ENCODE measurements at regions not wholly inside any gene's neighbourhood (a gene's known extent, or its start where the extent isn't known, plus 50 kb on each side); places are given as distances from the start of the nearest gene placed in this dataset.
A peak's percentile ranks its signal among the peaks of the same experiment; 100 is the strongest.

DNA sequence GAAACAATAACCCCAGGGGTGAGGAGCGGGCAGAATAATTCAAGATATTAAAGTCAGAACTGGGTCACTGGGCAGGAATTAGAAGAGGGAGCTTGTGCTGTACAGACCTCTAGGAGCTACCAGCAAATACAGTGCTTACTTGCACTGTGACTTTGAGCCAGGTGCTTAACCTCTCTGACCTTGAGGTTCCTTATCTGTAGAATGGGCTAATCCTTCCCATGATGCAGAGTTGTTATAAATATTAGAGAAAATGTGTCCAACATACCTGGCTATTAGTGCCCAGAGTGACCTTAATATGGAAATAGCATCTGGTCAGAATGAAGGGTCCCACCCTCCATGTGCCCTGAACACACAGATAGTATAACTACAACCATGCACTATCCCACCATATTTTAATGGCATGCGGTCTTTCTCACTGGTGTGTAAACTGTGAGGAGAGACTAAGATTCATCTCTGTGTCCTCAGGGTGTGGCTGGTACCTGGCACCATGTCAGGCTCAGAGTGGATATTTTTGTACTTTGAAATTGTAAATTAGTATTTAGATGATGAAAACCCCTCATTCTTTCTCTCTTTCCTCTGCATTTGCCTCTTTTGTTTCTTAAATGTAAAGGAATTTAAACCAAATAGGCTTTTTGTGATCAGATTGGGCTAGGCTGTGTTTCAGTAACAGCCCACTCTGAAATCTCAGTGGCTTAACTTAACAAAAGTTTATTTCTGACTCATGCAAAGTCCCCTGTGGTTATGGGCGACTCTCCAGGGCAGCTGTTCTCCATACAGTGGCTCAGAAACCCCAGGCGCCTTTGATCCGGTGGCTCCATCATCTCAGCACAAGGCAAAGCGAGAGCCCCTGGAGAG is 60.0 kb upstream of the ROR1 start:
- DNase-seq, result peak; percentile 37 to 43
- Histone ChIP-seq H2AFZ (no peak overlapping the region), H3K9me3 (ENCODE audit: insufficient read depth, low read depth) (no peaks in the 10 kb centered on the region), H3K27me3 (ENCODE audit: insufficient read depth, low read depth) (no peaks in the 10 kb centered on the region), H3K27ac (no peak overlapping the region), H3K4me1 (replicated peaks; ENCODE audit: insufficient read depth) (0 out of 2 replicates have a peak, but pooled peaks cover 4% of the 10 kb centered on the region), H4K20me1 (ENCODE audit: insufficient read depth) (no peaks in the 10 kb centered on the region), H3K4me2 (no peak overlapping the region), H3K36me3 (ENCODE audit: low read depth) (no peaks in the 10 kb centered on the region), H3F3A (ENCODE audit: insufficient read depth, low read depth) (no peaks in the 10 kb centered on the region), H3K9me2 (ENCODE audit: insufficient read depth) (no peaks in the 10 kb centered on the region), H3K4me3 (no peak overlapping the region), H3K79me2 (ENCODE audit: low read depth) (no peaks in the 10 kb centered on the region)
- CTCF ChIA-PET, result interaction anchor here (0.8 kb wide), 1 partner anchor 22 kb away, joined by 5 read pairs; no protein-coding TSS in a partner anchor
- no TSS peak for BruUV-seq (replicated peaks)
- POLR2A ChIA-PET (ENCODE audit: unreplicated experiment), result no interaction called here
- TF ChIP-seq EZH2 (IDR thresholded peaks at IDR 0.05; ENCODE audit: low read depth), result no peak
- TF ChIP-seq, protein P1, sequence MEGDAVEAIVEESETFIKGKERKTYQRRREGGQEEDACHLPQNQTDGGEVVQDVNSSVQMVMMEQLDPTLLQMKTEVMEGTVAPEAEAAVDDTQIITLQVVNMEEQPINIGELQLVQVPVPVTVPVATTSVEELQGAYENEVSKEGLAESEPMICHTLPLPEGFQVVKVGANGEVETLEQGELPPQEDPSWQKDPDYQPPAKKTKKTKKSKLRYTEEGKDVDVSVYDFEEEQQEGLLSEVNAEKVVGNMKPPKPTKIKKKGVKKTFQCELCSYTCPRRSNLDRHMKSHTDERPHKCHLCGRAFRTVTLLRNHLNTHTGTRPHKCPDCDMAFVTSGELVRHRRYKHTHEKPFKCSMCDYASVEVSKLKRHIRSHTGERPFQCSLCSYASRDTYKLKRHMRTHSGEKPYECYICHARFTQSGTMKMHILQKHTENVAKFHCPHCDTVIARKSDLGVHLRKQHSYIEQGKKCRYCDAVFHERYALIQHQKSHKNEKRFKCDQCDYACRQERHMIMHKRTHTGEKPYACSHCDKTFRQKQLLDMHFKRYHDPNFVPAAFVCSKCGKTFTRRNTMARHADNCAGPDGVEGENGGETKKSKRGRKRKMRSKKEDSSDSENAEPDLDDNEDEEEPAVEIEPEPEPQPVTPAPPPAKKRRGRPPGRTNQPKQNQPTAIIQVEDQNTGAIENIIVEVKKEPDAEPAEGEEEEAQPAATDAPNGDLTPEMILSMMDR (conservative IDR thresholded peaks at IDR 0.05), result no peak
- intact Hi-C loops (cut with micrococcal nuclease; ENCODE audit: unreplicated experiment), result no loop called here

DNA sequence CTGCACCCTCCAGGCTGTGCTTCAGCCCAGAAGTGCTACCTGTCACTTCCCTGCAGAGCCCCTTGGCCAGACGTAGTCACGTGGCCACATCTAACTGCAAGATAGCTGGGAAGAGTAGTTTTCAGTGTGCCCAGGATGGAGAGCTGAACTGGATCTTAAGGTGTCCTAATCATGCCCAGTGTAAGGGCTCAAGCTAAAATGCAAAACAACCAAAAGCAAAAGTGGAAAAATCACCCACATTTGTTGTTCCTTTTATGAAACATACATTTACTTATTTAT is 59.4 kb upstream of the ROR1 start:
- Histone ChIP-seq H4K20me1 (ENCODE audit: insufficient read depth) (no peaks in the 10 kb centered on the region), H3K4me2 (no peak overlapping the region), H3K4me1 (replicated peaks; ENCODE audit: insufficient read depth) (0 out of 2 replicates have a peak, but pooled peaks cover 4% of the 10 kb centered on the region), H3K9me2 (ENCODE audit: insufficient read depth) (no peaks in the 10 kb centered on the region), H3K27me3 (ENCODE audit: insufficient read depth, low read depth) (no peaks in the 10 kb centered on the region), H3K9me3 (ENCODE audit: insufficient read depth, low read depth) (no peaks in the 10 kb centered on the region), H2AFZ (no peak overlapping the region), H3K79me2 (ENCODE audit: low read depth) (no peaks in the 10 kb centered on the region), H3K4me3 (no peak overlapping the region), H3K27ac (no peak overlapping the region), H3K36me3 (ENCODE audit: low read depth) (no peaks in the 10 kb centered on the region), H3F3A (ENCODE audit: insufficient read depth, low read depth) (no peaks in the 10 kb centered on the region)
- TF ChIP-seq EZH2 (IDR thresholded peaks at IDR 0.05; ENCODE audit: low read depth), result no peak
- TF ChIP-seq, protein P1 (conservative IDR thresholded peaks at IDR 0.05), result no peak
- BruUV-seq (replicated peaks), result no TSS peak
- intact Hi-C loops (cut with micrococcal nuclease; ENCODE audit: unreplicated experiment), result no loop called here
- ChIA-PET CTCF (interaction anchor here (0.8 kb wide), 1 partner anchor 22 kb away, joined by 5 read pairs; no protein-coding TSS in a partner anchor), POLR2A (ENCODE audit: unreplicated experiment) (no interaction called here)
- DNase-seq, result no peak

DNA sequence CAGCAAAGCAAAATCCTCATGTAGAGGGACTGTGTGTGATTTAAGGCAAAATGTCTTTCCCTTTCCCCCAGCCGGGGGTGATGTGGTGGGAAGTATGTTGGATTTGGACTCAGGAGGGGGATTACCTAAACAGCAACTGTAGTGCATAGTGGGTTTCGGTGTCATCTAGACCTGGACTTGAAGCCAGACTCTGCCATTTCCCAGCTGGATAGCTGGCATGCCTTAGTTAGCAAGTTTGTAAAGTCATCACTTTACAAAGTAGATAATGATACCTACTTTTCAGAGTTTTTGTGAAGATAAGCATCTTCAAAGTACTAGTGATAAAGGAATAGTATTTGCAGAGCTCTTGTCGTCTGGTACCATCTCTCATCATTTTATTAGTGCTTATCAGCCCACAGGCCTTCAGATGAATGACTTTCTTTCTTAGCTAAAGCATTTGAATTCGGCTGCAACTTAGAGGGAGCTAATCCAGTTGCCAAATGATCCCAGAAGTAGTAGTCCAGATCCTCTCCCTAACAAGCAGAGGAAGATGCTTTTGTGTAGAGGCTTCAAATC is 56.2 kb upstream of the ROR1 start:
- Histone ChIP-seq H3K4me1 (replicated peaks; ENCODE audit: insufficient read depth) (peaks cover 12% of the 10 kb centered on the region; the same call in 1 of the 2 replicates), H3K27me3 (ENCODE audit: insufficient read depth, low read depth) (no peaks in the 10 kb centered on the region), H4K20me1 (ENCODE audit: insufficient read depth) (no peaks in the 10 kb centered on the region), H3K27ac (no peak overlapping the region), H3K9me2 (ENCODE audit: insufficient read depth) (no peaks in the 10 kb centered on the region), H3F3A (ENCODE audit: insufficient read depth, low read depth) (0 out of 2 replicates have a peak, but pooled peaks cover 9% of the 10 kb centered on the region), H3K79me2 (ENCODE audit: low read depth) (no peaks in the 10 kb centered on the region), H3K36me3 (ENCODE audit: low read depth) (no peaks in the 10 kb centered on the region), H2AFZ (no peak overlapping the region), H3K4me3 (no peak overlapping the region), H3K9me3 (ENCODE audit: insufficient read depth, low read depth) (no peaks in the 10 kb centered on the region), H3K4me2 (no peak overlapping the region)
- no peak for DNase-seq
- intact Hi-C loops (cut with micrococcal nuclease; ENCODE audit: unreplicated experiment), result no loop called here
- TF ChIP-seq EZH2 (IDR thresholded peaks at IDR 0.05; ENCODE audit: low read depth), result no peak
- TF ChIP-seq, protein P1 (conservative IDR thresholded peaks at IDR 0.05), result no peak
- CTCF ChIA-PET, result no interaction called here
- POLR2A ChIA-PET (ENCODE audit: unreplicated experiment), result no interaction called here
- no TSS peak for BruUV-seq (replicated peaks)

Measured in PC-9 (cell line).